CD8-positive, alpha-beta memory T cell (primary cell): ENCODE measurements at regions not wholly inside any gene's neighbourhood (a gene's known extent, or its start where the extent isn't known, plus 50 kb on each side); places are given as distances from the start of the nearest gene placed in this dataset.

Experiments
- CTCF ChIA-PET: fragments of 350-600 bp; sonication (Branson Sonifier 250); formaldehyde crosslinking; loops from one replicate; lab custom pipeline; 2021; ENCODE audit warnings: antibody characterized with exemption; lab: Charles Lee
- POLR2A ChIA-PET: fragments of 350-600 bp; sonication (Branson Sonifier 250); formaldehyde crosslinking; loops from one replicate; lab custom pipeline; 2021; ENCODE audit warnings: antibody characterized with exemption; lab: Charles Lee
- DNase-seq, 5 donors: peaks; one replicate each; pipeline versions ENCODE4 v3.0.0 to v3.0.0-alpha.2; 2020 to 2022; ENCODE audit warnings: mixed read lengths in 1 of 5
- H3K27ac ChIP-seq: one replicate; pipeline ENCODE4 v1.7.0; 2013; ENCODE audit warnings: low read depth, mild to moderate bottlenecking, low read length, moderate library complexity
- H3K27me3 ChIP-seq: 2 replicates; pipeline ENCODE4 v1.7.0; 2013; ENCODE audit warnings: low read length, mild to moderate bottlenecking; ENCODE audit not compliant: insufficient read depth, poor library complexity, severe bottlenecking
- H3K36me3 ChIP-seq: 2 replicates; pipeline ENCODE4 v1.7.0; 2013; ENCODE audit warnings: mild to moderate bottlenecking, low read length, moderate library complexity; ENCODE audit not compliant: insufficient read depth
- H3K4me1 ChIP-seq: 2 replicates; pipeline ENCODE4 v1.7.0; 2013; ENCODE audit warnings: mild to moderate bottlenecking, low read length, moderate library complexity; ENCODE audit not compliant: insufficient read depth
- H3K4me3 ChIP-seq: 2 replicates; pipeline ENCODE4 v1.7.0; 2013; ENCODE audit warnings: mild to moderate bottlenecking, low read length
- H3K9me3 ChIP-seq: 2 replicates; pipeline ENCODE4 v1.7.0; 2013; ENCODE audit warnings: mild to moderate bottlenecking, low read length
- H3K27ac Mint-ChIP-seq, 8 donors: one replicate each; pipeline ENCODE4 v1.8.0; 2020 to 2021; ENCODE audit warnings: mixed read lengths in 8 of 8, mild to moderate bottlenecking in 6 of 8, inconsistent platforms in 3 of 8, moderate library complexity in 3 of 8
- H3K27me3 Mint-ChIP-seq, 2 donors: one replicate each; pipeline ENCODE4 v1.8.0; 2020 to 2021; ENCODE audit warnings: mixed read lengths in 2 of 2, mild to moderate bottlenecking in 1 of 2, moderate library complexity in 1 of 2
- H3K36me3 Mint-ChIP-seq, 3 donors: one replicate each; pipeline ENCODE4 v1.8.0; 2020 to 2021; ENCODE audit warnings: mixed read lengths in 3 of 3, inconsistent platforms in 1 of 3, mild to moderate bottlenecking in 1 of 3
- H3K4me1 Mint-ChIP-seq, 3 donors: one replicate each; pipeline ENCODE4 v1.8.0; 2020 to 2021; ENCODE audit warnings: mixed read lengths in 3 of 3, inconsistent platforms in 1 of 3, mild to moderate bottlenecking in 1 of 3
- H3K4me3 Mint-ChIP-seq, 7 donors: one replicate each; pipeline ENCODE4 v1.8.0; 2020 to 2021; ENCODE audit warnings: mixed read lengths in 7 of 7, mild to moderate bottlenecking in 6 of 7, moderate library complexity in 4 of 7, inconsistent platforms in 2 of 7
- H3K9me3 Mint-ChIP-seq, 5 donors: one replicate each; pipeline ENCODE4 v1.8.0; 2020 to 2022; ENCODE audit warnings: mixed read lengths in 5 of 5, mild to moderate bottlenecking in 3 of 5, moderate library complexity in 2 of 5, inconsistent platforms in 1 of 5

DNA sequence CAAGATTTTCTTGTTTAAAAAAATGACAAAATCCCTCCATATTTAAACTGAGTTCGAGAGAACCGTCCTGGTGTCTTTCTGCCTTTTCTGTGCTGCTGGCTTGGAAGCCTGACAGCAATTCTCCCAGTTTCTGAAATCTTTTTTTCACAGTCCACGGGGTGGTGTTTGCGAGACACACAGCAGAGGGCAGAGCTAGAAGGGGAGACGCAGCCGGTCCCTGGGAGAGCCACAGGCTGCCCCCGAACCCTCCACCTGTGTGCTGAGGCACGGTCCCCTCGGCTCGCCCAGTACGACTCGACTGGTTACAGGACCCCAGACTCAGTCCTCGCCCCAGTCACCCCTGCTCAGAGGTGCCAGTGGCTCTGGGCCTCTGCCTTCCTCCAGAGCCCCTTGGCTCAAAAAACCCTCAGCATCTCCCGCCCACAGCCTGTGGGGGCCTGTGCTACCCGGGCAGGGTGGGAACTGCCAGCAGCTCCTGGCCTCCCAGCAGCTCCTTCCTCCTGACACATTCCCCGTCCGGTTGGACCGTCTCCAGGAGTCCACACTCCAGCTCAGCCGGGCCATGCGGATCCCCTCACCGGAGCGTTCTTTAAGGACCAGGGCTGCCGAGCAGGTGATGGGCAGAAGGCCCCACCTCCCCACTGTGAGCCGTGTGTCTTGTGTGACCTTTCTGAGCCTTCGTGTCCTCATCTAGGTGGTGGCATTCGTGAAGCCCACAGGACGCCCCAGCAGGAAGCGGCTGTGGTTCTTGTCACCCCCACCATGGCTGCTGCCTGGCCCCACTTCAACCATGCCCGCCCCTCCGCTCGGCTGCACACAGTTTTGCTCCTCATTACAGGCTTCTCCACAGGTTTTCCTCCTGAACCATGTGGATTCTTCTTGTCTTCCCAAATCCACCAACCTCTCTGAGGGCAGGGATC is 52.3 kb upstream of the EN2 start:
- H3K36me3 ChIP-seq: no peaks in the 10 kb centered on the region
- ChIA-PET POLR2A (no interaction called here), CTCF (no interaction called here)
- no peak overlapping the region for H3K27ac ChIP-seq
- H3K27me3 ChIP-seq: peaks cover 5% of the 10 kb centered on the region
- no peaks in the 10 kb centered on the region for H3K9me3 ChIP-seq
- DNase-seq: no peak
- H3K4me3 ChIP-seq: no peak overlapping the region
- Mint-ChIP-seq H3K9me3 (peaks cover 0 to 4% (median 0%) of the 10 kb centered on the region in 5 donors), H3K27me3 (peaks cover 38 to 49% of the 10 kb centered on the region in 2 donors), H3K36me3 (peaks cover 0 to 5% (median 0%) of the 10 kb centered on the region in 3 donors), H3K27ac (peak overlapping the region in 2 of 8 donors; percentile 7 to 62), H3K4me1 (peaks cover 7 to 13% (median 10%) of the 10 kb centered on the region in 3 donors), H3K4me3 (peak overlapping the region in 3 of 7 donors; percentile 4 to 75 (median 18))
- H3K4me1 ChIP-seq: no peaks in the 10 kb centered on the region

- H3K27ac ChIP-seq: no peak overlapping the region
- Mint-ChIP-seq H3K27me3 (peaks cover 37 to 45% of the 10 kb centered on the region in 2 donors), H3K4me1 (peaks cover 7 to 13% (median 10%) of the 10 kb centered on the region in 3 donors), H3K4me3 (no peak overlapping the region), H3K36me3 (peaks cover 0 to 2% (median 0%) of the 10 kb centered on the region in 3 donors), H3K27ac (no peak overlapping the region), H3K9me3 (peaks cover 0 to 4% (median 0%) of the 10 kb centered on the region in 5 donors)
- POLR2A ChIA-PET: no interaction called here
- H3K4me3 ChIP-seq: no peak overlapping the region
- CTCF ChIA-PET: no interaction called here
- H3K36me3 ChIP-seq: no peaks in the 10 kb centered on the region
- DNase-seq: no peak
- no peaks in the 10 kb centered on the region for H3K9me3 ChIP-seq
- peaks cover 5% of the 10 kb centered on the region for H3K27me3 ChIP-seq
- H3K4me1 ChIP-seq: no peaks in the 10 kb centered on the region
Observed at GRCh38 chr7:155407799-155408198, 50.1 kb upstream of the EN2 start.
